Endothelial cell of umbilical vein (primary cell): ENCODE measurements at regions not wholly inside any gene's neighbourhood (a gene's known extent, or its start where the extent isn't known, plus 50 kb on each side); places are given as distances from the start of the nearest gene placed in this dataset.

Experiments
- BruUV-seq: library from RNA; stranded (reverse); fragments of 400-500 nt; replicated peaks from 2 replicates; lab custom pipeline; 2021; lab: Mats Ljungman, UMichigan
- CTCF ChIA-PET: fragments of 300-600, 350-600 bp; sonication (Branson Sonifier 250); formaldehyde crosslinking; loops from one replicate; lab custom pipeline; 2021; ENCODE audit warnings: antibody characterized with exemption, inconsistent platforms; lab: Charles Lee
- POLR2A ChIA-PET: fragments of 300-600, 350-600 bp; sonication (Branson Sonifier 250); formaldehyde crosslinking; loops from one replicate; lab custom pipeline; 2021; ENCODE audit warnings: antibody characterized with exemption, inconsistent platforms; lab: Charles Lee
- DNase-seq: peaks from one replicate; pipeline ENCODE4 v3.0.0-alpha.2; 2011; ENCODE audit warnings: low read depth, low spot score
- FAIRE-seq: peaks from 2 replicates; lab custom pipeline; 2011; peaks lifted over from hg19 to GRCh38; lab: Jason Lieb, UNC
- H2AFZ ChIP-seq: 2 replicates; pipeline ENCODE4 v1.6.0; 2012; ENCODE audit warnings: low read depth, low read length, control low read depth, inconsistent platforms
- H3K27ac ChIP-seq: 2 replicates; pipeline ENCODE4 v1.5.1; 2011; ENCODE audit warnings: low read depth, mild to moderate bottlenecking, control low read depth, low read length, moderate library complexity; ENCODE audit not compliant: insufficient read depth
- H3K27me3 ChIP-seq, 2 experiments: 2 replicates each; pipeline versions ENCODE4 v1.6.0 to v1.6.1; 2011; ENCODE audit warnings: low read length in 2 of 2, mixed read lengths in 1 of 2; ENCODE audit not compliant: control insufficient read depth in 2 of 2, insufficient read depth in 2 of 2
- H3K36me3 ChIP-seq, 2 experiments: 2 replicates in 1 of 2; 3 replicates in 1 of 2; pipeline ENCODE4 v1.5.1; 2011; ENCODE audit warnings: low read length in 2 of 2, mild to moderate bottlenecking in 1 of 2, moderate library complexity in 1 of 2; ENCODE audit not compliant: control insufficient read depth in 2 of 2, insufficient read depth in 2 of 2; ENCODE audit errors: extremely low read depth in 1 of 2
- H3K4me1 ChIP-seq: 3 replicates; pipeline ENCODE4 v1.5.1; 2011; ENCODE audit warnings: mild to moderate bottlenecking, low read length; ENCODE audit not compliant: control insufficient read depth, insufficient read depth; ENCODE audit errors: extremely low read depth
- H3K4me2 ChIP-seq: 2 replicates; pipeline ENCODE4 v1.6.1; 2011; ENCODE audit warnings: low read length, control low read depth, mixed read lengths; ENCODE audit not compliant: insufficient read depth
- H3K4me3 ChIP-seq, 3 experiments: fragments of 200-600 bp in 1 of 3; sonication (generic), shearing (Covaris generic) in 1 of 3; replicated peaks in 1 of 3; 2 replicates each; pipeline ENCODE4 v1.5.1; 2011 to 2016; ENCODE audit warnings: control low read depth in 3 of 3, low read length in 3 of 3, mild to moderate bottlenecking in 2 of 3, inconsistent platforms in 1 of 3, low read depth in 1 of 3, moderate library complexity in 1 of 3; ENCODE audit not compliant: insufficient read depth in 1 of 3
- H3K79me2 ChIP-seq: 2 replicates; pipeline ENCODE4 v1.6.0; 2012; ENCODE audit warnings: low read length, inconsistent platforms; ENCODE audit not compliant: control insufficient read depth, insufficient read depth
- H3K9ac ChIP-seq: replicated peaks from 2 replicates; pipeline ENCODE3; 2011; ENCODE audit warnings: low read length, control low read depth; ENCODE audit not compliant: insufficient read depth; ENCODE audit errors: extremely low read depth
- H3K9me1 ChIP-seq: replicated peaks from 3 replicates; pipeline ENCODE4 v1.6.0; 2011; ENCODE audit warnings: mild to moderate bottlenecking, low read length; ENCODE audit not compliant: control insufficient read depth, insufficient read depth; ENCODE audit errors: extremely low read depth
- H3K9me3 ChIP-seq: replicated peaks from 2 replicates; pipeline ENCODE4 v1.5.1; 2012; ENCODE audit warnings: low read length, inconsistent platforms; ENCODE audit not compliant: control insufficient read depth, insufficient read depth
- H4K20me1 ChIP-seq: replicated peaks from 2 replicates; pipeline ENCODE3; 2011; ENCODE audit warnings: mild to moderate bottlenecking, low read length; ENCODE audit not compliant: control insufficient read depth, insufficient read depth; ENCODE audit errors: extremely low read depth
- CTCF ChIP-seq, 2 donors: IDR thresholded peaks; 1 replicate in 1 of 2; 2 replicates in 1 of 2; pipeline ENCODE4 v1.5.1; 2011; ENCODE audit warnings: low read length in 2 of 2, mild to moderate bottlenecking in 2 of 2, moderate library complexity in 2 of 2, control low read depth in 1 of 2, inconsistent platforms in 1 of 2, low read depth in 1 of 2; ENCODE audit not compliant: insufficient read depth in 1 of 2; ENCODE audit errors: extremely low read depth in 1 of 2
- EZH2 ChIP-seq: IDR thresholded peaks from 2 replicates; pipeline ENCODE4 v1.6.1; 2012; ENCODE audit warnings: borderline replicate concordance, low read depth, mild to moderate bottlenecking, moderate library complexity, low read length, inconsistent platforms; ENCODE audit not compliant: severe bottlenecking
- FOS ChIP-seq: IDR thresholded peaks from 2 replicates; pipeline ENCODE4 v1.6.1; 2011; ENCODE audit warnings: mild to moderate bottlenecking, low read length, moderate library complexity, borderline replicate concordance; ENCODE audit not compliant: insufficient read depth
- GATA2 ChIP-seq: IDR thresholded peaks from 2 replicates; pipeline ENCODE4 v1.7.0; 2011; ENCODE audit warnings: low read depth, mild to moderate bottlenecking, moderate library complexity, mixed read lengths, low read length; ENCODE audit not compliant: insufficient read length, insufficient read depth
- JUN ChIP-seq: IDR thresholded peaks from 2 replicates; pipeline ENCODE4 v1.6.1; 2011; ENCODE audit warnings: borderline replicate concordance, low read depth; ENCODE audit not compliant: insufficient read length, insufficient read depth
- MYC ChIP-seq: IDR thresholded peaks from one replicate; pipeline ENCODE4 v1.6.1; 2011; ENCODE audit warnings: mild to moderate bottlenecking, low read depth, low read length
- POLR2A ChIP-seq: IDR thresholded peaks from 2 replicates; pipeline ENCODE4 v1.6.1; 2012; ENCODE audit warnings: low read depth, mild to moderate bottlenecking, control low read depth, low read length
- POLR2AphosphoS5 ChIP-seq: IDR thresholded peaks from 2 replicates; pipeline ENCODE4 v1.6.1; 2012; ENCODE audit warnings: low read depth, mild to moderate bottlenecking, control low read depth, low read length, moderate library complexity; ENCODE audit not compliant: insufficient read depth
- dilution Hi-C: fragments of 300-500 bp; cut with MboI; formaldehyde crosslinking; loops from one replicate; pipeline ENCODE4 v1.15.0; 2019; ENCODE audit warnings: low sequenced_read_pairs; ENCODE audit not compliant: extremely low pct_ligation_motif_present
- intact Hi-C: fragments of 100-400 bp; cut with micrococcal nuclease; formaldehyde crosslinking; loops from one replicate; pipeline ENCODE4 v1.10.0; 2022
- TF ChIP-seq, protein P1 (sequence below): IDR thresholded peaks from 2 replicates; pipeline ENCODE4 v1.6.1; 2011; ENCODE audit not compliant: insufficient read depth, insufficient read length

DNA sequence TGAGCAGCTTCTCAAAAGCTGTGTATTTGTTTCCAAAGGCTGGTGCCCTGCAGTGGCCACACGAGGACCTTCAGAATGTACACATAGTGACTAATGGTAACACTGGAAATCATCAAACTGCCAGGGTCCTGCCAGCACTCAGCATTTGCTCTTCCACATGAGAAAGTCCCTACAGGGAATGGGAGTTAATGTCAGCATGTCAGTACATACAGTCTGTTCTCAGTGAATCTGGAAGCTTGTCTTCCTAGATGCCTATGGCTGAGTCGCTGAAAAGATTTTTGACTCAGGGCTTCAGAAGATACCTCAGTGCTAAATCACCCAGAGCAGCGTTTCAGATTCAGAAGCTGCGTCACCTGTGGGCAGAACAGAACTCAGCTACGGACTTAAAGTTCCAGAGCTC is 108.2 kb downstream of the CDC7 start:
- no peak overlapping the region for H3K27ac ChIP-seq
- no peaks in the 10 kb centered on the region for H3K36me3 ChIP-seq
- no peaks in the 10 kb centered on the region for H3K27me3 ChIP-seq
- no peak overlapping the region for H3K4me2 ChIP-seq
- H3K9ac ChIP-seq = no peak overlapping the region
- intact Hi-C loops (no loop called here), dilution Hi-C loops (no loop called here)
- no peak for DNase-seq
- no peak overlapping the region for H3K4me3 ChIP-seq
- TF ChIP-seq GATA2 (no peak), FOS (no peak), POLR2A (no peak), EZH2 (no peak), JUN (no peak), CTCF (IDR thresholded peaks at IDR 0.05; ENCODE audit: extremely low read depth in 1 of 2, insufficient read depth in 1 of 2, low read depth in 1 of 2, low read length in 2 of 2) (no peak), POLR2AphosphoS5 (no peak), MYC (no peak)
- TF ChIP-seq, protein P1, sequence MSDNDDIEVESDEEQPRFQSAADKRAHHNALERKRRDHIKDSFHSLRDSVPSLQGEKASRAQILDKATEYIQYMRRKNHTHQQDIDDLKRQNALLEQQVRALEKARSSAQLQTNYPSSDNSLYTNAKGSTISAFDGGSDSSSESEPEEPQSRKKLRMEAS = no peak
- no peaks in the 10 kb centered on the region for H3K9me3 ChIP-seq
- H4K20me1 ChIP-seq = no peaks in the 10 kb centered on the region
- POLR2A ChIA-PET = no interaction called here
- no peak overlapping the region for H2AFZ ChIP-seq
- BruUV-seq = no TSS peak
- FAIRE-seq = no peak
- no peaks in the 10 kb centered on the region for H3K4me1 ChIP-seq
- no peaks in the 10 kb centered on the region for H3K9me1 ChIP-seq
- H3K79me2 ChIP-seq = no peaks in the 10 kb centered on the region
- CTCF ChIA-PET = interaction anchor here (1.0 kb wide), 1 partner anchor 275 kb away, joined by 3 read pairs; no protein-coding TSS in a partner anchor
